Esophagus muscularis mucosa (tissue), 4 donors: ENCODE measurements at regions not wholly inside any gene's neighbourhood (a gene's known extent, or its start where the extent isn't known, plus 50 kb on each side); places are given as distances from the start of the nearest gene placed in this dataset.
"Not testable (repeated sequence)": the region's sequence is repeated elsewhere in the genome, so short reads cannot be mapped to it uniquely, and the experiment has no call there.

Experiments
- CTCF ChIP-seq, 3 experiments: fragments of 200-600 bp in 2 of 3; fragments of 450-650 bp in 1 of 3; sonication (generic) in 2 of 3; IDR thresholded peaks; one replicate each; pipeline ENCODE4 v1.5.1; 2017 to 2019; ENCODE audit warnings: antibody characterized with exemption in 3 of 3, mild to moderate bottlenecking in 2 of 3, moderate library complexity in 1 of 3
- EP300 ChIP-seq: sonication (generic); formaldehyde crosslinking; IDR thresholded peaks from one replicate; pipeline ENCODE4 v1.6.1; 2017; ENCODE audit warnings: antibody characterized with exemption
- POLR2A ChIP-seq: fragments of 450-650 bp; IDR thresholded peaks from one replicate; pipeline ENCODE4 v1.6.1; 2017; ENCODE audit warnings: antibody characterized with exemption, moderate library complexity, mild to moderate bottlenecking, low read depth
- POLR2AphosphoS5 ChIP-seq, 2 donors: sonication (generic); formaldehyde crosslinking; IDR thresholded peaks; one replicate each; pipeline ENCODE4 v1.6.1; 2017; ENCODE audit warnings: antibody characterized with exemption in 2 of 2

GRCh38 chr7:29747645-29748245, 58.6 kb upstream of the WIPF3 start:
- not testable (repeated sequence) for TF ChIP-seq EP300; CTCF (IDR thresholded peaks at IDR 0.05); POLR2AphosphoS5 (IDR thresholded peaks at IDR 0.05); POLR2A
